ENCODE measurements at regions not wholly inside any gene's neighbourhood (a gene's known extent, or its start where the extent isn't known, plus 50 kb on each side); places are given as distances from the start of the nearest gene placed in this dataset.
"Not testable (repeated sequence)": the region's sequence is repeated elsewhere in the genome, so short reads cannot be mapped to it uniquely, and the experiment has no call there.

- not testable (repeated sequence) for TF ChIP-seq CTCF (IDR thresholded peaks at IDR 0.05; ENCODE audit: poor library complexity); EZH2phosphoT487 (IDR thresholded peaks at IDR 0.05; ENCODE audit: low read depth, severe bottlenecking, unreplicated experiment); EZH2 (IDR thresholded peaks at IDR 0.05; ENCODE audit: borderline replicate concordance)
Observed at GRCh38 chr22:15822001-15822400, 132.2 kb downstream of the POTEH start.

Measured in hepatocyte (in vitro differentiated cells).